HT-29 (cell line): ENCODE measurements at regions not wholly inside any gene's neighbourhood (a gene's known extent, or its start where the extent isn't known, plus 50 kb on each side); places are given as distances from the start of the nearest gene placed in this dataset.
"Not testable (repeated sequence)": the region's sequence is repeated elsewhere in the genome, so short reads cannot be mapped to it uniquely, and the experiment has no call there.

Experiments
- DNase-seq: peaks from one replicate; pipeline ENCODE4 v3.0.0-alpha.2; 2015; ENCODE audit warnings: low spot score

- no peak for DNase-seq
These were observed 854.5 kb downstream of the SLC6A15 start for GRCh38 chr12:84058136-84058535.

- DNase-seq, result no peak
These were observed 857.8 kb downstream of the SLC6A15 start for GRCh38 chr12:84054811-84055210.

- no peak for DNase-seq
These were observed 864.7 kb downstream of the SLC6A15 start for GRCh38 chr12:84047881-84048280.

GRCh38 chr12:84046859-84047258 is 865.7 kb downstream of the SLC6A15 start:
- no peak for DNase-seq

GRCh38 chr12:84043355-84043754 is 869.2 kb downstream of the SLC6A15 start:
- peak; percentile 52 for DNase-seq

GRCh38 chr12:84038242-84038641 is 874.4 kb downstream of the SLC6A15 start:
- no peak for DNase-seq

GRCh38 chr12:84036912-84037311 is 875.7 kb downstream of the SLC6A15 start:
- DNase-seq, result no peak

GRCh38 chr12:84035766-84036165 is 876.8 kb downstream of the SLC6A15 start:
- DNase-seq, result no peak

- no peak for DNase-seq
These were observed 877.7 kb downstream of the SLC6A15 start for GRCh38 chr12:84034871-84035270.

GRCh38 chr12:84033162-84033561 is 879.4 kb downstream of the SLC6A15 start:
- no peak for DNase-seq

GRCh38 chr12:84018556-84019179 is 893.9 kb downstream of the SLC6A15 start:
- not testable (repeated sequence) for DNase-seq

- no peak for DNase-seq
These were observed 895.6 kb downstream of the SLC6A15 start for GRCh38 chr12:84016956-84017355.

GRCh38 chr12:83997423-83997822 is 915.2 kb downstream of the SLC6A15 start:
- no peak for DNase-seq

- DNase-seq, result no peak
These were observed 915.9 kb downstream of the SLC6A15 start for GRCh38 chr12:83996671-83997070.

GRCh38 chr12:83985084-83985483 is 927.5 kb downstream of the SLC6A15 start:
- no peak for DNase-seq

- DNase-seq, result no peak
These were observed 932.2 kb downstream of the SLC6A15 start for GRCh38 chr12:83980398-83980797.

- DNase-seq, result no peak
These were observed 932.8 kb downstream of the SLC6A15 start for GRCh38 chr12:83979785-83980184.

- DNase-seq, result no peak
These were observed 940.8 kb downstream of the SLC6A15 start for GRCh38 chr12:83971781-83972180.

GRCh38 chr12:83960767-83961166 is 951.8 kb downstream of the SLC6A15 start:
- DNase-seq, result no peak

- DNase-seq, result no peak
These were observed 953.6 kb downstream of the SLC6A15 start for GRCh38 chr12:83958997-83959396.

- DNase-seq, result peak; percentile 35
These were observed 957.5 kb downstream of the SLC6A15 start for GRCh38 chr12:83954956-83955601.

GRCh38 chr12:83954071-83954789 is 958.4 kb downstream of the SLC6A15 start:
- DNase-seq, result no peak

- peak; percentile 17 for DNase-seq
These were observed 966.7 kb downstream of the SLC6A15 start for GRCh38 chr12:83945871-83946270.
